Thoracic aorta (tissue), 2 donors: ENCODE measurements at regions not wholly inside any gene's neighbourhood (a gene's known extent, or its start where the extent isn't known, plus 50 kb on each side); places are given as distances from the start of the nearest gene placed in this dataset.

ENCODE experiments used
- ATAC-seq: fragments of 150-250 bp; one replicate; pipeline ENCODE4 v1.8.0; 2017; ENCODE audit warnings: low read depth; ENCODE audit not compliant: insufficient number of reproducible peaks, low FRiP score
- DNase-seq: peaks from one replicate; pipeline ENCODE4 v3.0.0-alpha.2; 2020; ENCODE audit warnings: low spot score
- H3K27ac ChIP-seq, 2 donors: fragments of 200-600 bp; sonication (generic); 1 replicate in 1 of 2; 2 replicates in 1 of 2; pipeline ENCODE4 v1.5.1; 2016; ENCODE audit warnings: mild to moderate bottlenecking in 2 of 2, moderate library complexity in 2 of 2
- H3K27me3 ChIP-seq: fragments of 200-600 bp; sonication (generic); replicated peaks from 2 replicates; pipeline ENCODE4 v1.6.0; 2016; ENCODE audit warnings: mild to moderate bottlenecking; ENCODE audit not compliant: insufficient read depth
- H3K36me3 ChIP-seq: fragments of 200-600 bp; sonication (generic); one replicate; pipeline ENCODE4 v1.5.1; 2016
- H3K4me1 ChIP-seq, 2 donors: fragments of 200-600 bp; sonication (generic); 1 replicate in 1 of 2; 2 replicates in 1 of 2; pipeline versions ENCODE4 v1.5.1 to v1.6.0; 2016; ENCODE audit warnings: low read depth in 2 of 2, mild to moderate bottlenecking in 1 of 2; ENCODE audit not compliant: control insufficient read depth in 1 of 2
- H3K4me3 ChIP-seq: fragments of 200-600 bp; sonication (generic); 2 replicates; pipeline ENCODE4 v1.5.1; 2016; ENCODE audit warnings: mild to moderate bottlenecking
- H3K9me3 ChIP-seq: fragments of 200-600 bp; sonication (generic); 2 replicates; pipeline ENCODE4 v1.5.1; 2016
- CTCF ChIP-seq: fragments of 200-600 bp; sonication (generic); IDR thresholded peaks from one replicate; pipeline ENCODE4 v1.5.1; 2019; ENCODE audit warnings: antibody characterized with exemption

- TF ChIP-seq CTCF: no peak
- no peaks in the 10 kb centered on the region for H3K4me1 ChIP-seq
- H3K36me3 ChIP-seq: no peaks in the 10 kb centered on the region
- no peak overlapping the region for H3K27ac ChIP-seq
- no peak overlapping the region for H3K4me3 ChIP-seq
- no peak for DNase-seq
- H3K9me3 ChIP-seq: no peaks in the 10 kb centered on the region
- H3K27me3 ChIP-seq: no peaks in the 10 kb centered on the region
- no peak for ATAC-seq
Observed at GRCh38 chr2:129912066-129912820, 67.2 kb upstream of the RAB6C start.

- DNase-seq (no peak), ATAC-seq (no peak)
- H3K27ac ChIP-seq: no peak overlapping the region
- no peaks in the 10 kb centered on the region for H3K27me3 ChIP-seq
- no peaks in the 10 kb centered on the region for H3K4me1 ChIP-seq
- H3K36me3 ChIP-seq: no peaks in the 10 kb centered on the region
- TF ChIP-seq CTCF: no peak
- H3K4me3 ChIP-seq: no peak overlapping the region
- H3K9me3 ChIP-seq: peaks cover 1% of the 10 kb centered on the region
Observed at GRCh38 chr2:129912871-129913694, 66.4 kb upstream of the RAB6C start.

- Histone ChIP-seq H3K4me1 (no peaks in the 10 kb centered on the region), H3K4me3 (no peak overlapping the region), H3K36me3 (no peaks in the 10 kb centered on the region), H3K27me3 (no peaks in the 10 kb centered on the region), H3K27ac (no peak overlapping the region), H3K9me3 (peaks cover 10% of the 10 kb centered on the region)
- no peak for ATAC-seq
- DNase-seq: no peak
- no peak for TF ChIP-seq CTCF
Observed at GRCh38 chr2:129913695-129914495, 65.6 kb upstream of the RAB6C start.

GRCh38 chr2:129914538-129915302 is 64.7 kb upstream of the RAB6C start:
- no peak for DNase-seq
- TF ChIP-seq CTCF: no peak
- Histone ChIP-seq H3K27me3 (no peaks in the 10 kb centered on the region), H3K4me3 (no peak overlapping the region), H3K4me1 (no peaks in the 10 kb centered on the region), H3K9me3 (peaks cover 14% of the 10 kb centered on the region), H3K27ac (no peak overlapping the region), H3K36me3 (no peaks in the 10 kb centered on the region)
- no peak for ATAC-seq
